ENCODE measurements at regions not wholly inside any gene's neighbourhood (a gene's known extent, or its start where the extent isn't known, plus 50 kb on each side); places are given as distances from the start of the nearest gene placed in this dataset.
"Not testable (repeated sequence)": the region's sequence is repeated elsewhere in the genome, so short reads cannot be mapped to it uniquely, and the experiment has no call there.

DNA sequence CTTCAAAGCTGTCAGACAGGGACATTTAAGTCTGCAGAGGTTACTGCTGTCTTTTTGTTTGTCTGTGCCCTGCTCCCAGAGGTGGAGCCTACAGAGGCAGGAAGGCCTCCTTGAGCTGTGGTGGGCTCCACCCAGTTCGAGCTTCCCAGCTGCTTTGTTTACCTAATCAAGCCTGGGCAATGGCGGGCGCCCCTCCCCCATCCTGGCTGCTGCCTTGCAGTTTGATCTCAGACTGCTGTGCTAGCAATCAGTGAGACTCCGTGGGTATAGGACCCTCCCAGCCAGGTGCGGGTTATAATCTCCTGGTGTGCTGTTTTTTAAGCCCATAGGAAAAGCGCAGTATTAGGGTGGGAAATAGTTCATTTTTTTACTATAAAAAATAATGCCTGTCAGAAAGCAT, 894.2 kb downstream of the EFNA5 start:
- DNase-seq = not testable (repeated sequence)

DNA sequence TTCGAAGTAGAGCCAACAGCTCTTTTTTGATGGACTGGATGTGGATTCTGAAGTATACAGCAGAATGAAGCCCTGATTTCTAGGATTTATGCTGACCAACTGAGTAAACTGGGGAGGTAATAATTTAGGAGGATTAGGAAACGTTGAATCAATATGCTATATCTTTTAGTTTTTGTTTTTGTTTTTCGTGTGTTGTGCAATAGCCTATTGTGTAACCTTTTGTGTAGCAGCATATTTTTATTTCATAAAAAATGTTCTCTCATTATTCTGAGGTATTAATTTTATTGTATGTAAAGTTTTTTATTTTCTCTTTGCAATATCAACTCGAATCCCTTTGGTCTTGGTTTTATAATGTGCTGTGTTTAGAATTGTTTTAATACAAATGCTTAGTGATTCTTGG, 902.3 kb downstream of the EFNA5 start:
- DNase-seq = no peak

DNA sequence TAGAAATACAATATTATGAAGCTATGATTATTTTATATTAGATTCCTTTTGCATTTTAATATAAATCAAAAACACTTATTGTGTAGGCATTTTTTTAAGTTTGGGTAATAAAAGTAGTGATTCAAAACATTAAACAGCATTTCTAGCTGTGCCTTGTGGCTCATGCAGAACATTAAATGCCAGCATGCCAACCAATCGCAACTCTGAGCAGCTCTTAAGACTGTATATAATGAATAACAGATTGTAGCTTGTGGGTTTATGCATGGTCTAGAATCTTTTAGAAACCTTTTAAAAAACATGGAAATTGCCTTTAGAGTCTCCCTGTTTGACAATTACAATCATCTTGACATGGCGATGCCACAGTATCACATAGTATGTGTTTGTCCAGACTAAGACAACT, 903.8 kb downstream of the EFNA5 start:
- no peak for DNase-seq

DNA sequence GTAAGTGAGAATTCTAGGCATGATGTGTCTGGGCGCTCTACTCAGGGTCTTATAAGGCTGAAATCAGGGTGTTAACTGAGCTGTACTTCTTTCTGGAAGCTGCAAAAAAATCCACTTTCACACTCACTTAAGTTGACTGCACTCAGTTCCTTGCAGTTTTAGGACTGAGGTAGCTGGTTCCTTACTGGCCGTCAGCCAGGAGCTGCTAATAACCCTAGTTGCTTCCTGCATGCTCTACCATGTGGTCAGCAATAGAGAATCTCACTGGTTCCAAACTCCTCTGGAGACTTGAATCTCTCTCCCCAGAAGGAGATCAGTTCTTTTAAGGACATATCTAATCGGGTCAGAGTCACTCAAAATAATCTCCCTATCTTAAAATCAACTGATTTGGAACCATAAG, 911.2 kb downstream of the EFNA5 start:
- DNase-seq = no peak

DNA sequence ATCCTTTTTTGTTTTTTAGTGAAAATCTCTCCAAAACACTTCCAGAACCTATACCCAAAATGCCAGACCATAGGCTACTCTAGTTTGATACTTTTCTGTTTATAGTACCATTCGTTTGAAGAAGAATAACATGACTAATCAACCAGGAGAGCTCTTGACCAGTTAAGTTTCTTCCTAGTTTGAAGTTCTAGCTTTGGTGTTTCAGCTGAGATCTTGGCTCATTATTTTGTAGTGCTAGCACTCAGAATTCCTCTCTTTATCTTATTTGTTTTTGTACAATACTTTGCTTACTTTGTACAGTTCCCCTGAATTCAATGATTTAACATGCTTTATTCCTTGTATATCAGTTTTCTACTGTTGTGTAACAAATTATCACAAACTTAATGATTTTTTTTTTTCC, 911.6 kb downstream of the EFNA5 start:
- no peak for DNase-seq

DNA sequence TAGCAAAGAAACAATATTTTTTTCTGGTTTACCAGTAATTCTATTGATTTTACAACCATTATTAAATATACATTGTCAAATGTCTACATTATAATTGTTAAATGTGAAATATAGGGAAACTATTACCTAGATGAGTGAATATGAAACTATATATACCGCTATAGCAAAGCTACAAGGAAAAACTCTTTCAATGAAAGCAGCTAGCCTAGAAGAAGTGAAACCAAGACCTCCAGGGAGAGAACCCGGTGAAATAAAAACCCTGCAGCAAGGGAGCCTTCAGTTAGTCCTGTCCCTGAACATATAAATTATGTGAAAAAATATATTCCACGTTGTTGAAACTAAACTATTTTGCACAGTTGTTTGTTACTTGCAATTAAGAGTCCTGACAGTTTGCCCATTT, 913.1 kb downstream of the EFNA5 start:
- DNase-seq = no peak

DNA sequence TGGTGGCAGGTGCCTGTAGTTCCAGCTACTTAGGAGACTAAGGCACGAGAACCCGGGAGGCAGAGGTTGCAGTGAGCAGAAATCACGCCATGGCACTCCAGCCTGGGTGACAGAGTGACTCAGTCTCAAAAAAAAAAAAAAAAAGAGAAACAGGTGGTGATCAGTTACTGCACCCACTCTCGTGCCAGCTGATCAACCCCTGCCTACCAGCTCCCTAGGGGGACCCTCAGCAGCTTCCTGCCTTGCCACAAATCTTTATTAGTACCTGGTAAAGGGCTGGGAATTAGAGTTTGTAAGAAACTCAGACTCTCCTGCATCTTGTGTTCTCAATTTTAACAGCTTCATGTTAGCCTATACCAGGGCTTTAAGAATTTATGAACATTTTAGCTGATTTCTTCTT, 914.9 kb downstream of the EFNA5 start:
- no peak for DNase-seq

DNA sequence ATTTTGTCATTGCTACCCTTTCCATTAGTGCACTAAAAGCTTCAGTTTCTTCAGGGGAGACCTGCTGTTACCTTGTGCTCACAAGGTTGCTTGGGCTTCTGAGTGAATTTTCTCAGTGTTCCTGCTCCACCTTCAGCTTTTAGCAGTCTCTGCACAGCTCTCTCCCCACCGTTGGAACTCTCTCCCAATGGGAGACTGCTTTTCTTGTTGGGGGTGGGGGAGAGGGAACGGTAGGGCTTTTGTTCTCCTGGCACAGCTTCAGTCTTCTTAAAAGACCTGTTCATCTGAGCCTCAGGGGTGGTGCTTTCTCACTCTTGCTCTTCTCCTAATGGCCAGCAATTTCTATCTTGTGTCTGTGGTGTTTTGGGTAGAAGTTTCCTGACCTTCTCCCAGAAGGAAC, 915.7 kb downstream of the EFNA5 start:
- no peak for DNase-seq

DNA sequence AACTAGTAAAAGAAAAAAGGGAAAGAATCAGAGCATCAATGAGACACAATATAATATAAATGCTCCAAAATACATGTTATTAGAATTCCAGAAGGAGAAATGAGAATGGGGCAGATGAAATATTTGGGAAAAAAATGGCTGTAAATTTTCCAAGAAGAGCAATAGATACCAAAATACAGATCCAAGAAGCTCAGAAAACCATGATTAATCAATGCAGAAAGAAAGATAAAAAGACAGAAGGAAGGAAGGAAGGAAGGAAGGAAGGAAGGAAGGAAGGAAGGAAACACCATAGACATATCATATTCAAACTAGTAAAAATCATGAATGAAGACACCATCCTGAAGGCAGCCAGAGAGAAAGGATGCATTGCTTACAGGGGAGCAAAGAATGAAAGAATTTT, 920.9 kb downstream of the EFNA5 start:
- DNase-seq = no peak

DNA sequence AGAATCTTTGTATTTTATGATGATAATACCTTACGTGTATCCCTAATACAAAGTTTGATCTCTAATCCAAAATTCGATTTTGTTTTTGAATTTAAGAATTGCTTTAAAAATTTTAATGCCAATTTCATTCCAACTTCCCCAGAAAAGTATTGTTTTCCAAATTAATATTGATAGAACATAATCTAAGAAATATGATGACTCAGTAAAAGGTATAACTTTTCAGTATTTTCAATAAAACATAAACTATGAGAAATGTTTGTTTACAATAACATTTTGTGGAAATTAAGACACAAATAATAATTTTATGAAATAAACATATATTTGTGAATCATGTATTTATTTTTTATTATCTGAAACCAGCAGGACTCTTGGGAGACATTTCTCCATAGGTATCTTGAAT, 931.6 kb downstream of the EFNA5 start:
- no peak for DNase-seq

DNA sequence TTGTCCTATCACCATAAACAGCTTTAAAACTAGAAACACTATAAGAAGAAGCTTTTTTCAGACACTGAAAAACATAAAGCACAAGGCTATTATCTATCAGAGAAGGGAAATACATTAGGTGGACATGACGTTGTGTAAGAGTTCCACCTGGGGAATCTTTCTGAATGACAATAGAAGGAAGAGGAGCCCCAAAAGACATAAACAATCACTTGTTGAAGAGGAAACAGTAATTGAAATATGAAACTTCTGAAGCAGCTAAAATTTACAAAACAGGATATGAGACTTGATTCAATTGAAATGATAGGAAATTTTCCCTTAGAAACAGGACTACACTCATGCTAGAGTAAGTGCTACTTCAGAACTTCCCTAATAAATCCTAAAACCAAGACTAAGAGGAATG, 933.6 kb downstream of the EFNA5 start:
- DNase-seq = no peak

DNA sequence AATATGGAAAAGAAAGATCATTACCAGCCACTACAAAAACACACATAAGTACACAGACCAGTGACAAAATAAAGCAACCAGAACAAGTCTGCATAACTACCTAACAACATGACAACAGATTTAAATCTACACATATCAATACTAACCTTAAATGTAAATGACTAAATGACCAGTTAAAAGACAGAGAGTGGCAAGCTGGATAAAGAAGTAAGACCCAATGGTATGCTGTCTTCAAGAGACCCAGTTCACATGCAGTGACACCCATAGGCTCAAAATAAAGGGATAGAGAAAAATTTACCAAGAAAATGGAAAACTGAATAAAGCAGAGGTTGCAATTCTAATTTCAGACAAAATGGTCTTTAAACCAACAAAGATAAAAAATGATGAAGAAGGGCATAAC, 938.1 kb downstream of the EFNA5 start:
- DNase-seq = no peak

DNA sequence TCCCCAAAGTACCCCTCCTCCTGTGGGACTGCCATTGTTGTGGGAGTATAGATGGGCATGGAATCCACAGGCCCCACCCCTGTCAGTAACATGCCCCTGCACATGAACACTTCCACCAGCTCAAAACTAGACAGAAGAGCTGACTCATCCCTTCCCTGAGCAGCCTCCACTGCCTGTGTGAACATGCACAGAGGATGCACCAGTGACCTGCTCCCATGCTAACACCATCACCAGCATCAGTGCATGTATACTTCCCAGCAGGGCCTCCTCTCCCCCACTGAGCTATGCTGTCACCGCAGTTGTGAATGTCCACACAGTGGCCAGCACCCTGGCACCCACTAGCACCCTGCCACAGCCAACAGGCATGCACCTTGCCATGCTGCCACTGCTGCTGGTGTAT, 939.8 kb downstream of the EFNA5 start:
- DNase-seq = no peak

DNA sequence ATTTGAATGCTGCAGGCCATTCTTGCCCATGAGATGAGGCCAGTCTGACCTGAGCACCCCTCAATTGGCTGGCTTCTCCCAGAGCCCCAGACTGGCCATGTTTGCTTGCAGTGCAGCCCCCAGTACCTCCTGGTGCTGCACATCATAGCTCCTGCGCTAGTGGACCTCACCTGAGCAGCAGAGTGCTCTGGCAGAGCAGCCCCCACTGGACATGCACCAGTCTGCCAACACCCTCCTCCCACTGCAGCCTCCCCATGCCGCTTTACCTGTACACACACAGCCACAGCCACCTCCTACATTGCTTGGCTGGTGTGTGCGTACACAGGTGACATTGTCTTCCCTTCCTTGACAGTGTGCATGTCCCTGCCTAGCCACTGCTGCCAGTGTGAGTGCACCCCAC, 940.2 kb downstream of the EFNA5 start:
- DNase-seq = no peak

DNA sequence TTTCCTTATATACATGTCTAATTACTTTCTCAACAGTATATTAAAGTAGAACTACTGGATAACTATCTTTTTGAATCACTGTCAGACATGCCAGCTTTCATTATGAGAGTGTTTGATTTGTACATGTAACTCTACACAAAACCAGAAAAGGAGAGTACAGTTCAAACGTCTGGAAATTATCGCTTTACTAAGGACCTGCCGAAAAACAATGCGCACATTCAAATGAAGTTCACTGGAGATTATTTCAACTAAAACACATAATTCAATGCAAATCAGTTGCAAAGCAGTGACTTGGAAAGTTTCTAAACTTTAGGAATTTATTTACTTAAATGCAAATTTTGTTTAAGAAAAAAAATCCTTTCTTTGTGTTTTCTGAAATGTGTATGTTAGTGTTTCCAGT, 942.5 kb downstream of the EFNA5 start:
- DNase-seq = no peak

DNA sequence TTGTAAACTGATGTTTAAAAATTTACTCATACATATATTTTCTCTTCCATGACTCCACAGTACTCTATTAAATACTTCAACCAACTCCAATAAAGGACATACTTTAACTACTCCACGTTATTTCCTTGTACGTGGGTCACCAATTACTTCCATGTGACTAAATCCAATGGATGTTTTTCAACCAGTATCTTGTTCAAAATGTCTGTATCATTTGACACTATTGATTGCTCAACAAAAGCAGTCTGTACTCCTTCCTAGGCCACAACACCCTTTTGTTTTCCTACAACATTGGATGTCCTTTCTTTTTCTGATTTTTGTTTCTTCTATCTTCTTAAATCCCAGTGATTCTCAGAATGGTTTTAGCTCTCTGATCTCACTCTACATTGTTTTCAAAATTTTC, 943.7 kb downstream of the EFNA5 start:
- DNase-seq = no peak

DNA sequence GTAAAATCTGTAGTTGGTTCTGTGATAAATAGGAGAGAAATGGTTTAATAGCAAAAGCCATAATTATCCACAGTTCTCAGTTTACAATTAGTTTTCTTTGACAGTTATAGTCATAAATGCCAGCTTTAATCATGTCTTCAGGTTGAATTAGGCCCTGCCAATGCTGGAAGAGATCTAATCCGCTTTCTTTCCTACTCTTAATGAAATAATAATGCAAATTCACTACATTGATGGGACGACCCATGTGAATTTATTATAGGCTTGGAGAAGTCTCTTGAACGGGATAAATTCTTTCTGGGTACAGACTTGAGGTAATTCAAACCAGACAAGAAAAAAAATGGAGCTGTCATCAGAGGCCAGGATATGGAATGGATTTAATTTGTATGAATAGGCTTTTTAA, 950.4 kb downstream of the EFNA5 start:
- DNase-seq = no peak

DNA sequence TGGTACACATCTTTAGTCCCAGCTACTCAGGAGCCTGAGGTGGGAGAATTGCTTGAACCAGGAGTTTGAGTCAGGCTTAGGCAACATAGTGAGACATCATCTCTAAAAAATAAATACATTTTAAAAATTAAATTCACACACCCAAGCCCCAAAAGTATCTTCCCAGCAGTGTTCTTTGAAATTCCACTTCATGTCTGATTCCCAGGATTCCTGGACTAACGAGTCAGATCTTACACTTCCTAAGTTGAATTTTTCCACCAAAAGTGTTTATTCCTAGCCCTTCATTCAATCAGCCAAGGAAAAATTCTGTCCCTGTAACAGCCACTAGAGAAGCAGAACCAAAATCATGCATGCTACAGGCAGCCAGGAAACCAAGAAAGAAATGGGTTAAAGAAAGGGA, 970.9 kb downstream of the EFNA5 start:
- no peak for DNase-seq

DNA sequence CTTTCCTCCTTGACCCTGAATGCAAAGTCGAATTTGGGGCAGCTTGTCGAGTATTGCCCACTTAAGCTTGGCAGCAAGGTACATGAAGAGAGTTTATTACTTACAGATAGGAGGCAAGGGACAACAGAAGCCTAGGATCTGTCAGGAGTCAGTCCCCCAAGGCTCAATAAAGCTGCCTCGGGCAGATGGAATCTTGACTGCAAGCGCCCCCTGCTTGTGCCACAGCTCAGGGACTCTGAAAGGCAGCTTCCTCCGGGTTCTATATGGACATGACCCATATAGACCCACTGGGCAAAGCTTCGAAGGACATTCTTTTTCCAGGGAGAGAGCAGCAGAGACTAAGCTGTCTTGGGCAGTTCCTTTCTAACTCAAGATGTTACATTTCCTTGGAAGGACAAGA, 971.5 kb downstream of the EFNA5 start:
- DNase-seq = no peak

DNA sequence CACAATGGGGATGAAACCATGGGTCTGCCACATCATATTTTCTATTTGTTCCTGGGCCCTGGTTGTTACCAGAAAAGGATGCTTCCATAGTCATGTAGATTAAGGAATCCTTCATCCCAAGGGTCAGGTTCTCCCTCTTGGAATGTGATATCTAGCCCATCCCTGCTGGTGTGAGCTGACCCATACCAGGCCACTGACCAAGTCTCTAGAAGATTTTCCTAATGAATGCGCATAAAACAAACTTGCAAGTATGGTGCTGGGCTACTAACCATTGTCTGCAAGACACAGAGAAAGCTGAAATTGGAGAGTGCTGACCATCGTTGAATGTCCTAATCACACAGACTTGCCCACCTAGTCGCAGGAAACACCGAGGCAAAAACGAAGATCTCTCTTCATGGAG, 972.6 kb downstream of the EFNA5 start:
- no peak for DNase-seq

DNA sequence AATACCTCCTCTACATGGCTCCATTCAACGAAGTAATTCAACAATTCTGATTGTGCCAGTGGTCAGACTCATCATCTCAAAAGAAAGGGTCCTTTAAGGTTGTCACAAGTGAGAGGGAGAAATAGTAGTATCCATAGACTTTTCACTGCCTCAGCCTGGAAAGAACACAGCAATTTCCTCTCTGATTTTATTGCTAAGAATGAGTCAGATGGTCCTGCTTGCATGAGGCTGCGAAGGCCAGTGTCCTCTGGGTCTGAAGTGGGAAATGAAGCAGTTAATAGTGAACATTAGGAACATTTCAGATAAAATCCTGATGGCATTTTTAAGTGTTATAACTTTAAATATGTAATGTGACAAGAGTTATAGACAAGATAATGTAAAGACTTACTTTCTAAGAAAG, 979.0 kb downstream of the EFNA5 start:
- no peak for DNase-seq

DNA sequence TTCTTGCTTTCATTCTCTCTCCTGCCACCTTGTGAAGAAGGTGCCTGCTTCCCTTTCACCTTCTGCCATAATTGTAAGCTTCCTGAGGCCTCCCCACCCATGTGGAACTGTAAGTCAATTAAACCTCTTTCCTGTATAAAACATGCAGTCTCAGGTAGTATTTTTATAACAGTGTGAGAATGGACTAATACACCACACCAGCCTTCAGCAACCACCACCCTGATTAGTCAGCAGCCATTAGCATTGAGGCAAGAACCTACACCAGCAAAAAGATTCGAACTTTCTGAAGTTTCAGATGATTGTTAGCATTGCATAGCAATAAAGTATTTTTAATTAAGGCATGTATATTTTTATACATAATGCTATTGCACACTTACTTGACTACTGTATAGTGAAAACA, 980.2 kb downstream of the EFNA5 start:
- no peak for DNase-seq

DNA sequence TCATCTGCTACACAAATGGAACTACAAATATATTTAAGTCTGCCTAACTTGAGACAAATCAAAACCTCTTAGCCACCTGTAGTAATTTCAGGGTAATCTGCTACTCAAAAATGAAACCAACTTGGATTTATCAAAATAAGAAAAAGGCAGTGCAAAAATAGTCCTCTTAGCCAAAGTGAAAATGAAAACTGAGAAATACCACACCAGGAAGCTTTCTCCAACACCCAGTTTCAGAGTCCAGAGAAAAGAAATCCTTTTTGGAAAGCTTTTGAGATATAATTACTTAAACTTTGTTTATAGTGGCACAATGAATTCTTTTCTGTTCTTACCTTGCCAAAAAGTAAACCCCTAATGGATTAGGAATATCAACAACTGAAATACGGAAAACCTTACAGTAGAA, 990.4 kb downstream of the EFNA5 start:
- DNase-seq = no peak

DNA sequence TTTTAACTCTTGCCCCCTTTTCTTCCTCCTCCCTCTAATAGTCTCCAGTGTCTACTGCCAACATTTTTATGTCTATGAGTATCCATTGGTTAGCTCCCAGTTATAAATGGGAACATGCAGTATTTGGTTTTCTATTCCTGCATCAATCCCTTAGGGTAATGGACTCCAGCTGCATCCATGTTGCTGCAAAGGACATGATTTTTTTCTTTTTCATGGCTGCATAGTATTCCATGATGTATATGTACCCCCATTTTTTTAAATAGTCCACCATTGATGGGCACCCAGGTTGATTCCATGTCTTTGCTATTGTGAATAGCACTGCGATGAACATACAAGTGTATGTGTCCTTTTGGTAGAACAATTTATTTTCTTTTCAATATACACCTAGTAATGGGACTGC, 993.7 kb downstream of the EFNA5 start:
- no peak for DNase-seq

DNA sequence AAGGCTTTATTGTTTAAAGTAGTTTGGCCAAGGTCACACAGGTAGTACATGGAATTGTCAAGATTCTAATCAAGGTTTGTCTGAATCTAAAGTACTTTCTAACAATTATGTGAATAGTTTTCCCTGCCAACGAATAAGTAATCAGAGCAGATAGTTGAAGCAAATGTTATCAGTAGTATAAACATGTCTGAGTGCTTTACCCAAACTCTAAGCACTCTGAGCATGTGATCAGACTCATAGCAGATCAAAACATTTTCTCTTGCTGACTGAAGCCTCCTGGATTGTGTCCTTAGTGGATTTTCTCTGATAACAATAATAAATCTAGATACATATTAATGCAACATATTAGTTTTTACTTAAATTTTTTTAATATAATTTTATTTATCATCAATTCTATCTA, 995.0 kb downstream of the EFNA5 start:
- no peak for DNase-seq

DNA sequence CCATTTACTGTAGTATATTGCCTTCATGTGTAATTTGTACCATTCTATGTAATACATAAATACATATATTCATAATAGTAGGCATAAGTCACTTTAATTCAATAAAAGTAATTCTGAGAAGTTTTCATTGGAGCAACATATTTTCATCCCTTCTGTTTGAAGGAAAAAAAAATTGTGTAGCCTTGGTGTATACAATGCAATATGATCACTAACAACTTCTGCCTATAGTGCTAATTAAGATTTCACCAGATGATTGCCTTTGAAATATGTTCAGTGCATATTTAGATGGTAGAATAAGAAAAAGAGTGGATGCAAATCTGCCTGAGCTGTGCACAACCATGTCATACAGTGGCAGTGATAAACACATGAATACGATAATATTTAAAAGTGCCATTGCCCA, 996.8 kb downstream of the EFNA5 start:
- no peak for DNase-seq

DNA sequence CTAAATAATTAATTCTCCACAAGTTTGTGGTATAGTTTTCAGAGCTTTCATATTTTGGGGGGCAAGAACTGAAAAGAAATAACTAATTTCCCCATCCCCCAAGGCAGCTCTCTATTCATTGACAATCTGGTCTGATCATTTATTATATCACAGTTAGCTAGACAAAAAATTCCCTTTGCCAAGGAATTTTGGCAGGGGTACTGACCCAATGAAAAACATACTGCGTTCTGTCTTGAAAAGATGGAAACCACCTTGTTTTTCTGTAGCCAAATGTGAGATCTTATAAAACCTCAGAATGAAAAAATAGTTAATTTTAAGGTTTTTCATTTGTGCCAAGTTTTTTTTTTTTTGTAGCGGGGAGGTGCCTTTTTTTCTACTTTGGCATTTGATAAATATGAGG, 1008.9 kb downstream of the EFNA5 start:
- no peak for DNase-seq

Data from SHP77 treated with DMSO at 0.1 percent for 48 hours (cell line).